ENCODE measurements at regions not wholly inside any gene's neighbourhood (a gene's known extent, or its start where the extent isn't known, plus 50 kb on each side); places are given as distances from the start of the nearest gene placed in this dataset.

DNA sequence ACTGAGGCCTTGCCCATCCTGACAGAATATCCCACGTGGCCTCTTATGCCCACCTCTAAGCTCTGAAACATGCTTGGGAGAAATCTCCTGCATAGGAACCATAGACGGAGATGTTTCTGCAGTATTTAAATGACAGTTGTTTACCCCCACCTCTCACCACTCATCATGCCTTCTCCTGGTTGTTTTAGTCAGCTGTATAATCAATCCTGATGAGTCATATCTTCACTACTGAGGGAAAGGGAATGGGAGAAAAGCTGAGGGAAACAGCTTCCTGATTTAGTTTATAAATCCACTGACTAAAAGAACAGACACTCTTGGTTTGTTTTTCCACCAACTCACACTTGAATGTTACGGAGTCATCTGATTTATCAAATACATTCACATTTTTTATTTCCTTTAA is 113.2 kb upstream of the TENT5A start:
- Mint-ChIP-seq H3K4me1 (peaks cover 7% of the 10 kb centered on the region), H3K9me3 (peaks cover 2% of the 10 kb centered on the region), H3K27me3 (ENCODE audit: low read depth) (no peaks in the 10 kb centered on the region), H3K4me3 (no peak overlapping the region), H3K36me3 (peaks cover under 1% of the 10 kb centered on the region; the same call in 1 of the 2 replicates), H3K27ac (no peak overlapping the region)
- POLR2A ChIA-PET = no interaction called here
- CTCF ChIA-PET = no interaction called here
- no peak for TF ChIP-seq ETV6 (CRISPR knock-in tag; IDR thresholded peaks at IDR 0.05)
- TF ChIP-seq, protein P1, sequence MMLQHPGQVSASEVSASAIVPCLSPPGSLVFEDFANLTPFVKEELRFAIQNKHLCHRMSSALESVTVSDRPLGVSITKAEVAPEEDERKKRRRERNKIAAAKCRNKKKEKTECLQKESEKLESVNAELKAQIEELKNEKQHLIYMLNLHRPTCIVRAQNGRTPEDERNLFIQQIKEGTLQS (CRISPR knock-in tag; conservative IDR thresholded peaks at IDR 0.05) = no peak
- TF ChIP-seq, protein P2, sequence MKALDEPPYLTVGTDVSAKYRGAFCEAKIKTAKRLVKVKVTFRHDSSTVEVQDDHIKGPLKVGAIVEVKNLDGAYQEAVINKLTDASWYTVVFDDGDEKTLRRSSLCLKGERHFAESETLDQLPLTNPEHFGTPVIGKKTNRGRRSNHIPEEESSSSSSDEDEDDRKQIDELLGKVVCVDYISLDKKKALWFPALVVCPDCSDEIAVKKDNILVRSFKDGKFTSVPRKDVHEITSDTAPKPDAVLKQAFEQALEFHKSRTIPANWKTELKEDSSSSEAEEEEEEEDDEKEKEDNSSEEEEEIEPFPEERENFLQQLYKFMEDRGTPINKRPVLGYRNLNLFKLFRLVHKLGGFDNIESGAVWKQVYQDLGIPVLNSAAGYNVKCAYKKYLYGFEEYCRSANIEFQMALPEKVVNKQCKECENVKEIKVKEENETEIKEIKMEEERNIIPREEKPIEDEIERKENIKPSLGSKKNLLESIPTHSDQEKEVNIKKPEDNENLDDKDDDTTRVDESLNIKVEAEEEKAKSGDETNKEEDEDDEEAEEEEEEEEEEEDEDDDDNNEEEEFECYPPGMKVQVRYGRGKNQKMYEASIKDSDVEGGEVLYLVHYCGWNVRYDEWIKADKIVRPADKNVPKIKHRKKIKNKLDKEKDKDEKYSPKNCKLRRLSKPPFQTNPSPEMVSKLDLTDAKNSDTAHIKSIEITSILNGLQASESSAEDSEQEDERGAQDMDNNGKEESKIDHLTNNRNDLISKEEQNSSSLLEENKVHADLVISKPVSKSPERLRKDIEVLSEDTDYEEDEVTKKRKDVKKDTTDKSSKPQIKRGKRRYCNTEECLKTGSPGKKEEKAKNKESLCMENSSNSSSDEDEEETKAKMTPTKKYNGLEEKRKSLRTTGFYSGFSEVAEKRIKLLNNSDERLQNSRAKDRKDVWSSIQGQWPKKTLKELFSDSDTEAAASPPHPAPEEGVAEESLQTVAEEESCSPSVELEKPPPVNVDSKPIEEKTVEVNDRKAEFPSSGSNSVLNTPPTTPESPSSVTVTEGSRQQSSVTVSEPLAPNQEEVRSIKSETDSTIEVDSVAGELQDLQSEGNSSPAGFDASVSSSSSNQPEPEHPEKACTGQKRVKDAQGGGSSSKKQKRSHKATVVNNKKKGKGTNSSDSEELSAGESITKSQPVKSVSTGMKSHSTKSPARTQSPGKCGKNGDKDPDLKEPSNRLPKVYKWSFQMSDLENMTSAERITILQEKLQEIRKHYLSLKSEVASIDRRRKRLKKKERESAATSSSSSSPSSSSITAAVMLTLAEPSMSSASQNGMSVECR (CRISPR knock-in tag; IDR thresholded peaks at IDR 0.05; ENCODE audit: borderline replicate concordance) = no peak
- ATAC-seq (no peak), DNase-seq (ENCODE audit: low spot score) (no peak)

DNA sequence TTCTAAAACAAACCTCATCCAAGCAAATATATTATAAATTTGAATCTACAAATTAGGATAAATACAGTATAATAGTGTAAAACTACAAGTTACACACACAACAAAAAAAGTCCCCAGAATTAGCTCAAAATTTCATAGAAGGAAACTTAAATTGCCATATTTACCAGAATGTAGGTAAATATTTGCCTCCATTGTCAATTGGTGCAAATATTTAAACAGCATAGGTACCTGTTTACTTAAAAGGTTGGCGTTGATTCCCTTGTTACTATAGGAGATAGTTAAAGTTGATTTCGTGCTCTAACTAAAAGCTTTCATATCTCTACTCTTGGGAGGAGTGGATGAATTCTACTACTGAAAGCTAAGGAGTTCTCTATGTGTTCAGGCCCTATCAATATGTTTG is 111.6 kb upstream of the TENT5A start:
- ChIA-PET CTCF (no interaction called here), POLR2A (no interaction called here)
- H3K9me3 Mint-ChIP-seq = no peaks in the 10 kb centered on the region
- H3K36me3 Mint-ChIP-seq = no peaks in the 10 kb centered on the region
- H3K27ac Mint-ChIP-seq = no peak overlapping the region
- ATAC-seq (no peak), DNase-seq (ENCODE audit: low spot score) (no peak)
- H3K4me3 Mint-ChIP-seq = no peak overlapping the region
- TF ChIP-seq ZNF138 (CRISPR knock-in tag; conservative IDR thresholded peaks at IDR 0.05) (no peak), ELF4 (CRISPR knock-in tag; IDR thresholded peaks at IDR 0.05; ENCODE audit: low read depth) (no peak), JAZF1 (CRISPR knock-in tag; IDR thresholded peaks at IDR 0.05) (no peak), NFATC4 (CRISPR knock-in tag; IDR thresholded peaks at IDR 0.05) (no peak), FOXK1 (CRISPR knock-in tag; IDR thresholded peaks at IDR 0.05) (no peak), CREB1 (CRISPR knock-in tag; IDR thresholded peaks at IDR 0.05) (no peak), OVOL2 (CRISPR knock-in tag; IDR thresholded peaks at IDR 0.05; ENCODE audit: borderline replicate concordance) (no peak), NR1H2 (CRISPR knock-in tag; IDR thresholded peaks at IDR 0.05) (no peak), ZNF416 (CRISPR knock-in tag; IDR thresholded peaks at IDR 0.05) (no peak), PRRX2 (CRISPR knock-in tag; IDR thresholded peaks at IDR 0.05) (no peak)
- TF ChIP-seq, protein P3, sequence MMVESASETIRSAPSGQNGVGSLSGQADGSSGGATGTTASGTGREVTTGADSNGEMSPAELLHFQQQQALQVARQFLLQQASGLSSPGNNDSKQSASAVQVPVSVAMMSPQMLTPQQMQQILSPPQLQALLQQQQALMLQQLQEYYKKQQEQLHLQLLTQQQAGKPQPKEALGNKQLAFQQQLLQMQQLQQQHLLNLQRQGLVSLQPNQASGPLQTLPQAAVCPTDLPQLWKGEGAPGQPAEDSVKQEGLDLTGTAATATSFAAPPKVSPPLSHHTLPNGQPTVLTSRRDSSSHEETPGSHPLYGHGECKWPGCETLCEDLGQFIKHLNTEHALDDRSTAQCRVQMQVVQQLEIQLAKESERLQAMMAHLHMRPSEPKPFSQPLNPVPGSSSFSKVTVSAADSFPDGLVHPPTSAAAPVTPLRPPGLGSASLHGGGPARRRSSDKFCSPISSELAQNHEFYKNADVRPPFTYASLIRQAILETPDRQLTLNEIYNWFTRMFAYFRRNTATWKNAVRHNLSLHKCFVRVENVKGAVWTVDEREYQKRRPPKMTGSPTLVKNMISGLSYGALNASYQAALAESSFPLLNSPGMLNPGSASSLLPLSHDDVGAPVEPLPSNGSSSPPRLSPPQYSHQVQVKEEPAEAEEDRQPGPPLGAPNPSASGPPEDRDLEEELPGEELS (CRISPR knock-in tag; IDR thresholded peaks at IDR 0.05) = no peak
- TF ChIP-seq, protein P4, sequence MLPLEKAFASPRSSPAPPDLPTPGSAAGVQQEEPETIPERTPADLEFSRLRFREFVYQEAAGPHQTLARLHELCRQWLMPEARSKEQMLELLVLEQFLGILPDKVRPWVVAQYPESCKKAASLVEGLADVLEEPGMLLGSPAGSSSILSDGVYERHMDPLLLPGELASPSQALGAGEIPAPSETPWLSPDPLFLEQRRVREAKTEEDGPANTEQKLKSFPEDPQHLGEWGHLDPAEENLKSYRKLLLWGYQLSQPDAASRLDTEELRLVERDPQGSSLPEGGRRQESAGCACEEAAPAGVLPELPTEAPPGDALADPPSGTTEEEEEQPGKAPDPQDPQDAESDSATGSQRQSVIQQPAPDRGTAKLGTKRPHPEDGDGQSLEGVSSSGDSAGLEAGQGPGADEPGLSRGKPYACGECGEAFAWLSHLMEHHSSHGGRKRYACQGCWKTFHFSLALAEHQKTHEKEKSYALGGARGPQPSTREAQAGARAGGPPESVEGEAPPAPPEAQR (CRISPR knock-in tag; IDR thresholded peaks at IDR 0.05) = no peak
- TF ChIP-seq, protein P5, sequence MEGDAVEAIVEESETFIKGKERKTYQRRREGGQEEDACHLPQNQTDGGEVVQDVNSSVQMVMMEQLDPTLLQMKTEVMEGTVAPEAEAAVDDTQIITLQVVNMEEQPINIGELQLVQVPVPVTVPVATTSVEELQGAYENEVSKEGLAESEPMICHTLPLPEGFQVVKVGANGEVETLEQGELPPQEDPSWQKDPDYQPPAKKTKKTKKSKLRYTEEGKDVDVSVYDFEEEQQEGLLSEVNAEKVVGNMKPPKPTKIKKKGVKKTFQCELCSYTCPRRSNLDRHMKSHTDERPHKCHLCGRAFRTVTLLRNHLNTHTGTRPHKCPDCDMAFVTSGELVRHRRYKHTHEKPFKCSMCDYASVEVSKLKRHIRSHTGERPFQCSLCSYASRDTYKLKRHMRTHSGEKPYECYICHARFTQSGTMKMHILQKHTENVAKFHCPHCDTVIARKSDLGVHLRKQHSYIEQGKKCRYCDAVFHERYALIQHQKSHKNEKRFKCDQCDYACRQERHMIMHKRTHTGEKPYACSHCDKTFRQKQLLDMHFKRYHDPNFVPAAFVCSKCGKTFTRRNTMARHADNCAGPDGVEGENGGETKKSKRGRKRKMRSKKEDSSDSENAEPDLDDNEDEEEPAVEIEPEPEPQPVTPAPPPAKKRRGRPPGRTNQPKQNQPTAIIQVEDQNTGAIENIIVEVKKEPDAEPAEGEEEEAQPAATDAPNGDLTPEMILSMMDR (IDR thresholded peaks at IDR 0.05) = no peak
- TF ChIP-seq, protein P6, sequence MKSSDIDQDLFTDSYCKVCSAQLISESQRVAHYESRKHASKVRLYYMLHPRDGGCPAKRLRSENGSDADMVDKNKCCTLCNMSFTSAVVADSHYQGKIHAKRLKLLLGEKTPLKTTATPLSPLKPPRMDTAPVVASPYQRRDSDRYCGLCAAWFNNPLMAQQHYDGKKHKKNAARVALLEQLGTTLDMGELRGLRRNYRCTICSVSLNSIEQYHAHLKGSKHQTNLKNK (CRISPR knock-in tag; IDR thresholded peaks at IDR 0.05) = no peak
- TF ChIP-seq, protein P7, sequence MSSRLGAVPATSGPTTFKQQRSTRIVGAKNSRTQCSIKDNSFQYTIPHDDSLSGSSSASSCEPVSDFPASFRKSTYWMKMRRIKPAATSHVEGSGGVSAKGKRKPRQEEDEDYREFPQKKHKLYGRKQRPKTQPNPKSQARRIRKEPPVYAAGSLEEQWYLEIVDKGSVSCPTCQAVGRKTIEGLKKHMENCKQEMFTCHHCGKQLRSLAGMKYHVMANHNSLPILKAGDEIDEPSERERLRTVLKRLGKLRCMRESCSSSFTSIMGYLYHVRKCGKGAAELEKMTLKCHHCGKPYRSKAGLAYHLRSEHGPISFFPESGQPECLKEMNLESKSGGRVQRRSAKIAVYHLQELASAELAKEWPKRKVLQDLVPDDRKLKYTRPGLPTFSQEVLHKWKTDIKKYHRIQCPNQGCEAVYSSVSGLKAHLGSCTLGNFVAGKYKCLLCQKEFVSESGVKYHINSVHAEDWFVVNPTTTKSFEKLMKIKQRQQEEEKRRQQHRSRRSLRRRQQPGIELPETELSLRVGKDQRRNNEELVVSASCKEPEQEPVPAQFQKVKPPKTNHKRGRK (CRISPR knock-in tag; IDR thresholded peaks at IDR 0.05; ENCODE audit: borderline replicate concordance) = no peak
- TF ChIP-seq, protein P8, sequence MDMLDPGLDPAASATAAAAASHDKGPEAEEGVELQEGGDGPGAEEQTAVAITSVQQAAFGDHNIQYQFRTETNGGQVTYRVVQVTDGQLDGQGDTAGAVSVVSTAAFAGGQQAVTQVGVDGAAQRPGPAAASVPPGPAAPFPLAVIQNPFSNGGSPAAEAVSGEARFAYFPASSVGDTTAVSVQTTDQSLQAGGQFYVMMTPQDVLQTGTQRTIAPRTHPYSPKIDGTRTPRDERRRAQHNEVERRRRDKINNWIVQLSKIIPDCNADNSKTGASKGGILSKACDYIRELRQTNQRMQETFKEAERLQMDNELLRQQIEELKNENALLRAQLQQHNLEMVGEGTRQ (CRISPR knock-in tag; IDR thresholded peaks at IDR 0.05) = no peak
- TF ChIP-seq, protein P9, sequence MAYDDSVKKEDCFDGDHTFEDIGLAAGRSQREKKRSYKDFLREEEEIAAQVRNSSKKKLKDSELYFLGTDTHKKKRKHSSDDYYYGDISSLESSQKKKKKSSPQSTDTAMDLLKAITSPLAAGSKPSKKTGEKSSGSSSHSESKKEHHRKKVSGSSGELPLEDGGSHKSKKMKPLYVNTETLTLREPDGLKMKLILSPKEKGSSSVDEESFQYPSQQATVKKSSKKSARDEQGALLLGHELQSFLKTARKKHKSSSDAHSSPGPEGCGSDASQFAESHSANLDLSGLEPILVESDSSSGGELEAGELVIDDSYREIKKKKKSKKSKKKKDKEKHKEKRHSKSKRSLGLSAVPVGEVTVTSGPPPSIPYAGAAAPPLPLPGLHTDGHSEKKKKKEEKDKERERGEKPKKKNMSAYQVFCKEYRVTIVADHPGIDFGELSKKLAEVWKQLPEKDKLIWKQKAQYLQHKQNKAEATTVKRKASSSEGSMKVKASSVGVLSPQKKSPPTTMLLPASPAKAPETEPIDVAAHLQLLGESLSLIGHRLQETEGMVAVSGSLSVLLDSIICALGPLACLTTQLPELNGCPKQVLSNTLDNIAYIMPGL (CRISPR knock-in tag; IDR thresholded peaks at IDR 0.05) = no peak
- no peaks in the 10 kb centered on the region for H3K27me3 Mint-ChIP-seq (ENCODE audit: low read depth)
- H3K4me1 Mint-ChIP-seq = peaks cover 7% of the 10 kb centered on the region

Measured in WTC11 (cell line).